ENCODE measurements at regions not wholly inside any gene's neighbourhood (a gene's known extent, or its start where the extent isn't known, plus 50 kb on each side); places are given as distances from the start of the nearest gene placed in this dataset.

GRCh38 chr4:32930700-32931099, 2210.5 kb downstream of the PCDH7 start:
- no peak for TF ChIP-seq POLR2A (IDR thresholded peaks at IDR 0.05; ENCODE audit: low read length)
- no peak for TF ChIP-seq USF2 (IDR thresholded peaks at IDR 0.05)
- no peak for TF ChIP-seq CTCF (IDR thresholded peaks at IDR 0.05)
